Immature natural killer cell (primary cell): ENCODE measurements at regions not wholly inside any gene's neighbourhood (a gene's known extent, or its start where the extent isn't known, plus 50 kb on each side); places are given as distances from the start of the nearest gene placed in this dataset.

Experiments used
- DNase-seq, 3 donors: peaks; one replicate each; pipeline ENCODE4 v3.0.0; 2022; ENCODE audit warnings: mixed read lengths in 1 of 3
- H3K27ac Mint-ChIP-seq, 6 donors: one replicate each; pipeline ENCODE4 v1.8.0; 2020; ENCODE audit warnings: mixed read lengths in 6 of 6, mild to moderate bottlenecking in 5 of 6, inconsistent platforms in 4 of 6, moderate library complexity in 3 of 6
- H3K27me3 Mint-ChIP-seq, 3 donors: one replicate each; pipeline ENCODE4 v1.8.0; 2020 to 2021; ENCODE audit warnings: low read depth in 3 of 3, mild to moderate bottlenecking in 3 of 3, mixed read lengths in 3 of 3, moderate library complexity in 3 of 3, inconsistent platforms in 1 of 3
- H3K36me3 Mint-ChIP-seq, 3 donors: one replicate each; pipeline ENCODE4 v1.8.0; 2020; ENCODE audit warnings: mixed read lengths in 3 of 3, inconsistent platforms in 2 of 3, mild to moderate bottlenecking in 2 of 3
- H3K4me1 Mint-ChIP-seq, 2 donors: one replicate each; pipeline ENCODE4 v1.8.0; 2020; ENCODE audit warnings: inconsistent platforms in 2 of 2, mild to moderate bottlenecking in 2 of 2, mixed read lengths in 2 of 2, moderate library complexity in 1 of 2
- H3K4me3 Mint-ChIP-seq, 5 donors: one replicate each; pipeline ENCODE4 v1.8.0; 2020; ENCODE audit warnings: mild to moderate bottlenecking in 5 of 5, mixed read lengths in 5 of 5, inconsistent platforms in 3 of 5, moderate library complexity in 3 of 5
- H3K9me3 Mint-ChIP-seq, 6 donors: one replicate each; pipeline ENCODE4 v1.8.0; 2020; ENCODE audit warnings: mild to moderate bottlenecking in 6 of 6, mixed read lengths in 6 of 6, inconsistent platforms in 4 of 6, moderate library complexity in 3 of 6

- Mint-ChIP-seq H3K27me3 (no peaks in the 10 kb centered on the region), H3K9me3 (peaks cover 17 to 31% (median 20%) of the 10 kb centered on the region in 6 donors), H3K4me1 (no peaks in the 10 kb centered on the region), H3K27ac (no peak overlapping the region), H3K36me3 (peaks cover 0 to 7% (median 5%) of the 10 kb centered on the region in 3 donors), H3K4me3 (no peak overlapping the region)
- no peak for DNase-seq
Observed at GRCh38 chr2:150575861-150576260, 88.4 kb upstream of the RND3 start.

- Mint-ChIP-seq H3K27me3 (no peaks in the 10 kb centered on the region), H3K36me3 (no peaks in the 10 kb centered on the region), H3K4me3 (no peak overlapping the region), H3K27ac (no peak overlapping the region), H3K4me1 (no peaks in the 10 kb centered on the region), H3K9me3 (peaks cover 6 to 24% (median 10%) of the 10 kb centered on the region in 6 donors)
- DNase-seq = no peak
Observed at GRCh38 chr2:150572961-150573395, 85.5 kb upstream of the RND3 start.

GRCh38 chr2:150572194-150572766, 84.8 kb upstream of the RND3 start:
- H3K4me1 Mint-ChIP-seq = no peaks in the 10 kb centered on the region
- H3K4me3 Mint-ChIP-seq = no peak overlapping the region
- no peaks in the 10 kb centered on the region for H3K36me3 Mint-ChIP-seq

DNA sequence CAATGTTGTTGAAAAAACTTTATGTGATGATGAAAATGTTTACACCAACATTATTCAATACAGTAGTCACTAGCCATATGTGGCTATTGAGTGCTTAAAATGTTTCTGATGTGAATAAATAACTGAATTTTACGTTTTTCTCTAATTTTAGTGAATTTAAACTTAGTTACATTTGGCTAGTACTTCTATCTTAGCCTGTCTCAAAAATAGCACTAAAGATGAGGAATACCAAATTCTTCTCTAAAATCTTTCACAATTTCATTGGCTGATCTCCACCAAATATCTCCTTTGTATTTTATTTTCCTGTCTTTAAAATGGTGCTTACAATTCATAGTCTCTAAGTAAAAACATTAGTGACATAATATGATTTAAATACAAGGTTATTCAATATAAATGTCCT, 83.7 kb upstream of the RND3 start:
- no peak overlapping the region for H3K4me3 Mint-ChIP-seq
- no peaks in the 10 kb centered on the region for H3K36me3 Mint-ChIP-seq
- DNase-seq = no peak
- no peaks in the 10 kb centered on the region for H3K4me1 Mint-ChIP-seq
- no peaks in the 10 kb centered on the region for H3K27me3 Mint-ChIP-seq
- peaks cover 5 to 27% (median 9%) of the 10 kb centered on the region in 6 donors for H3K9me3 Mint-ChIP-seq
- no peak overlapping the region for H3K27ac Mint-ChIP-seq

More at GRCh38 chr2:150572194-150572766, 84.8 kb upstream of the RND3 start:
- peaks cover 3 to 19% (median 9%) of the 10 kb centered on the region in 6 donors for H3K9me3 Mint-ChIP-seq
- H3K27me3 Mint-ChIP-seq = no peaks in the 10 kb centered on the region
- no peak for DNase-seq
- no peak overlapping the region for H3K27ac Mint-ChIP-seq

DNA sequence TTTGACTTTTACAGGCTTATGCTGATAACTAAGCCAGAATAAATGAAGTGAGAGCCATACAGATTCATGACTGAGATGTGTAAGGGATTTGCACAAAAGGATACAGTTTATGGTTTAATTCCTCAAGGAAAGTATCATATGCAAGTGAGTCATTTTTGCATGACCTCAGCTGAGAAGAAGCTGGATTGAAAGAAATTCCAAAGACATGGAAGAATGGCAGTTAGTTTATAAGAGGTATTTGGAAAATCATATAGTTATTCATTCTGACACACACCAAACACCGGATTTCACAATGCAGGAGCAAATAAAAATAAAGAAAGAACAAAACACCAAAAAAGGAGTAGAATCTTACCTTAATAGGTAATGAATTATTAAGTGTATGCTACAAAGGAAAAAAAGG, 83.2 kb upstream of the RND3 start:
- H3K36me3 Mint-ChIP-seq = no peaks in the 10 kb centered on the region
- peaks cover 4 to 27% (median 9%) of the 10 kb centered on the region in 6 donors for H3K9me3 Mint-ChIP-seq
- H3K4me1 Mint-ChIP-seq = no peaks in the 10 kb centered on the region
- no peak for DNase-seq
- H3K27ac Mint-ChIP-seq = no peak overlapping the region
- H3K27me3 Mint-ChIP-seq = no peaks in the 10 kb centered on the region
- H3K4me3 Mint-ChIP-seq = no peak overlapping the region

- Mint-ChIP-seq H3K9me3 (peaks cover 4 to 29% (median 11%) of the 10 kb centered on the region in 6 donors), H3K4me3 (no peak overlapping the region), H3K27me3 (no peaks in the 10 kb centered on the region), H3K4me1 (no peaks in the 10 kb centered on the region), H3K36me3 (no peaks in the 10 kb centered on the region), H3K27ac (no peak overlapping the region)
- no peak for DNase-seq
Observed at GRCh38 chr2:150569761-150570160, 82.3 kb upstream of the RND3 start.

DNA sequence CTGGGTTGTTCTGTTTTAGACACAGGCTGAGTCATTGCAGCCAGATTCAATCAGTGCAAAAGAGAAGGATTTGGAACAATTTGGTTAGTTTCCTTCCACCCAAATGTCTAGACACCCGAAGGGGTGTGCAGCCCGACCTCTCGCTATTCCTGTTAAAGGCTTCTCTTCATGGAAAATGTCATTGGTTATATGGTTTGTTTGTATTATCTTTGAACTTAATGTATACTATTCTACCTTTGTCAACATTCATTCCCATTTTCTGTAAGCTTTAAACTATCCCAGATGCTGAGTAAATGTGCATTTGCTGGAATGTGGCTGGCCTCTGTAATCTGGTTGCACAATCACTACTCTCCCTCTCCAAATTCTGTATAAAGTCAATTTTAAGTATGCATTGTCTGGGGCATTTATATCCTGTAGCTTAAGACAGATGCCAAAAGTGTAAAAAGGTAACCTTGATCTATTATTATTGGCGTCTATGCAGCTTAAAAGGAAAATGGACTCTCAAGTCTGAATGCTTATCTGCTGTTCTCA, 80.4 kb upstream of the RND3 start:
- no peaks in the 10 kb centered on the region for H3K27me3 Mint-ChIP-seq
- DNase-seq = no peak
- H3K4me1 Mint-ChIP-seq = no peaks in the 10 kb centered on the region
- no peaks in the 10 kb centered on the region for H3K36me3 Mint-ChIP-seq
- peaks cover 2 to 35% (median 10%) of the 10 kb centered on the region in 6 donors for H3K9me3 Mint-ChIP-seq
- no peak overlapping the region for H3K4me3 Mint-ChIP-seq
- no peak overlapping the region for H3K27ac Mint-ChIP-seq

- no peak for DNase-seq
- Mint-ChIP-seq H3K27me3 (no peaks in the 10 kb centered on the region), H3K36me3 (no peaks in the 10 kb centered on the region), H3K4me3 (no peak overlapping the region), H3K9me3 (peaks cover 2 to 35% (median 6%) of the 10 kb centered on the region in 6 donors), H3K4me1 (no peaks in the 10 kb centered on the region), H3K27ac (no peak overlapping the region)
Observed at GRCh38 chr2:150566289-150566688, 78.8 kb upstream of the RND3 start.

DNA sequence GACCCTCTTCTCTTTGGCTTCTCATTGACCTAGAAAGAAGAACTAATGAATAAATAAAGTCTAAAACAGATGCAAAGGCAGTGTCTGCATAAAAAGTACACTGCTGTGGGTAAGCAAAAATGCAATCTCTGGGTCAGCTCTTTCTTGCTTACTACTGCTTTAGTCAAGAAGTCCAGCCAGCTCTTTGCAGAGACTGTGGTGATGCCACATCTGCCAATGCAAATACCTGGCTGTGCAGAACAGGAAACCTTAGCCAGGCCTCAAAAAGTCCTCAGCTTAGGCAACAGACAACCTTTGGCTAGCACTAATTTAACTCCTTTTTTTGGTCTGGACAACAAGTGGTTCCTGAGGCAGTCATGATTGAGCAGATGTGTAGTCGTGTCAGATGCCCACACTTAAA, 73.6 kb upstream of the RND3 start:
- Mint-ChIP-seq H3K4me1 (no peaks in the 10 kb centered on the region), H3K36me3 (no peaks in the 10 kb centered on the region), H3K9me3 (peaks cover 0 to 25% (median 5%) of the 10 kb centered on the region in 6 donors), H3K4me3 (no peak overlapping the region), H3K27me3 (no peaks in the 10 kb centered on the region), H3K27ac (no peak overlapping the region)
- no peak for DNase-seq

DNA sequence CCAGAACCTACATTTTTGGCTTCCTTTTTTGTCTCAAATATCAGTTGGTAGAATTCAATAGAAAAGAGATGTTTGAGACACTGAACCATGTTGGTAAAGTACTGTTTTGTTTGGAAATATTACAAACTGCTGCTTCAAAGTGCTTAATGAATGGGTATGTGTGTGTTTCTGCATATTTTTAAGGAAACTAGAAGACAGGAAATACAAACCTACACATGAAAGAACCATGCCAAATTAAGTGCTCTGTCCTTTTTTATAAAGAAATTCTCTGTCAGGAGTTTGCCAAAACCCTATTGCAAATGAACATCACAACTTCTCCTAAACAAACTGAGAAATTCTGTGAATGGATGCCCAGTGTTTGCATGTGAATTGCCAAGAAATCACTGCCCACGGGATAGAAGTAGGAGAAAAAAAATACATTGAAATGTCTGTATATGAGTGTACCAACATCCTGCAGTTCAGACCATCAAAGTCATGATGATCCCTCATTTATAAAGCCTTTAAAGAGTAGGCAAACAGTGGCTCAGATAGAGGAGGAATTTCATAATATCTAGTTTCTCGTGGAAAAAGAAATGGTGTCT, 69.6 kb upstream of the RND3 start:
- peaks cover 0 to 8% (median 5%) of the 10 kb centered on the region in 6 donors for H3K9me3 Mint-ChIP-seq
- no peaks in the 10 kb centered on the region for H3K4me1 Mint-ChIP-seq

GRCh38 chr2:150555611-150556356, 68.3 kb upstream of the RND3 start:
- peaks cover 0 to 2% (median 0%) of the 10 kb centered on the region in 3 donors for H3K27me3 Mint-ChIP-seq
- H3K4me1 Mint-ChIP-seq = no peaks in the 10 kb centered on the region
- no peak overlapping the region for H3K4me3 Mint-ChIP-seq
- peaks cover 0 to 8% (median 5%) of the 10 kb centered on the region in 6 donors for H3K9me3 Mint-ChIP-seq
- no peak for DNase-seq
- H3K36me3 Mint-ChIP-seq = peaks cover 0 to 4% (median 0%) of the 10 kb centered on the region in 3 donors
- no peak overlapping the region for H3K27ac Mint-ChIP-seq

More for the DNA sequence above, 69.6 kb upstream of the RND3 start:
- peaks cover 0 to 2% (median 0%) of the 10 kb centered on the region in 3 donors for H3K27me3 Mint-ChIP-seq
- no peak for DNase-seq
- peaks cover 0 to 2% (median 0%) of the 10 kb centered on the region in 3 donors for H3K36me3 Mint-ChIP-seq
- no peak overlapping the region for H3K4me3 Mint-ChIP-seq
- no peak overlapping the region for H3K27ac Mint-ChIP-seq

GRCh38 chr2:150554046-150554445, 66.6 kb upstream of the RND3 start:
- H3K27me3 Mint-ChIP-seq = peaks cover 0 to 2% (median 0%) of the 10 kb centered on the region in 3 donors
- H3K9me3 Mint-ChIP-seq = peaks cover 0 to 8% (median 4%) of the 10 kb centered on the region in 6 donors
- peaks cover 0 to 4% (median 0%) of the 10 kb centered on the region in 3 donors for H3K36me3 Mint-ChIP-seq
- H3K4me1 Mint-ChIP-seq = no peaks in the 10 kb centered on the region
- no peak overlapping the region for H3K27ac Mint-ChIP-seq
- H3K4me3 Mint-ChIP-seq = no peak overlapping the region
- DNase-seq = no peak

- H3K27ac Mint-ChIP-seq = no peak overlapping the region
- no peaks in the 10 kb centered on the region for H3K4me1 Mint-ChIP-seq
- no peak overlapping the region for H3K4me3 Mint-ChIP-seq
- peaks cover 0 to 2% (median 0%) of the 10 kb centered on the region in 3 donors for H3K27me3 Mint-ChIP-seq
- no peak for DNase-seq
- H3K36me3 Mint-ChIP-seq = peaks cover 0 to 4% (median 0%) of the 10 kb centered on the region in 3 donors
- H3K9me3 Mint-ChIP-seq = peaks cover 0 to 6% (median 4%) of the 10 kb centered on the region in 6 donors
Observed at GRCh38 chr2:150552041-150552820, 64.8 kb upstream of the RND3 start.
